ENCODE measurements at regions not wholly inside any gene's neighbourhood (a gene's known extent, or its start where the extent isn't known, plus 50 kb on each side); places are given as distances from the start of the nearest gene placed in this dataset.
A peak's percentile ranks its signal among the peaks of the same experiment; 100 is the strongest.

GRCh38 chr6:135568379-135568778 is 70.8 kb upstream of the AHI1 start:
- H3K27me3 ChIP-seq, result no peaks in the 10 kb centered on the region
- no peaks in the 10 kb centered on the region for H3K36me3 ChIP-seq (ENCODE audit: low read depth, missing control alignments)
- DNase-seq, result peak; percentile 75
- no peaks in the 10 kb centered on the region for H3K9me3 ChIP-seq
- no peak overlapping the region for H3K27ac ChIP-seq
- 19 to 33% methylated on average over 3 of the region's 3 CpGs for WGBS, 2 donors
- no peaks in the 10 kb centered on the region for H3K4me1 ChIP-seq
- TF ChIP-seq POLR2A (IDR thresholded peaks at IDR 0.05) (no peak), CTCF (IDR thresholded peaks at IDR 0.05) (no peak)
- no peak overlapping the region for H3K4me3 ChIP-seq
- intact Hi-C loops (cut with DNase I; ENCODE audit: low total_unique reads), result no loop called here

GRCh38 chr6:135572051-135572450 is 74.5 kb upstream of the AHI1 start:
- no peaks in the 10 kb centered on the region for H3K27me3 ChIP-seq
- no peak for DNase-seq
- H3K4me3 ChIP-seq, result no peak overlapping the region
- WGBS, 2 donors, result 90 to 100% methylated on average over 1 of the region's 1 CpG
- no peak overlapping the region for H3K27ac ChIP-seq
- no peaks in the 10 kb centered on the region for H3K4me1 ChIP-seq
- no peak for TF ChIP-seq POLR2A (IDR thresholded peaks at IDR 0.05)
- TF ChIP-seq CTCF (IDR thresholded peaks at IDR 0.05), result no peak
- intact Hi-C loops (cut with DNase I; ENCODE audit: low total_unique reads), result no loop called here
- no peaks in the 10 kb centered on the region for H3K9me3 ChIP-seq
- H3K36me3 ChIP-seq (ENCODE audit: low read depth, missing control alignments), result no peaks in the 10 kb centered on the region

- Histone ChIP-seq H3K36me3 (ENCODE audit: low read depth, missing control alignments) (no peaks in the 10 kb centered on the region), H3K27ac (no peak overlapping the region), H3K4me3 (no peak overlapping the region), H3K4me1 (no peaks in the 10 kb centered on the region), H3K27me3 (no peaks in the 10 kb centered on the region), H3K9me3 (no peaks in the 10 kb centered on the region)
- intact Hi-C loops (cut with DNase I; ENCODE audit: low total_unique reads), result no loop called here
- 89 to 92% methylated on average over 3 of the region's 3 CpGs for WGBS, 2 donors
- no peak for DNase-seq
- no peak for TF ChIP-seq POLR2A (IDR thresholded peaks at IDR 0.05)
- no peak for TF ChIP-seq CTCF (IDR thresholded peaks at IDR 0.05)
Observed at GRCh38 chr6:135575629-135576028, 78.1 kb upstream of the AHI1 start.

- no peak for DNase-seq
- 93 to 94% methylated on average over 1 of the region's 1 CpG for WGBS, 2 donors
- no peak for TF ChIP-seq CTCF (IDR thresholded peaks at IDR 0.05)
- TF ChIP-seq POLR2A (IDR thresholded peaks at IDR 0.05), result no peak
Observed at GRCh38 chr6:135576055-135576454, 78.5 kb upstream of the AHI1 start.

GRCh38 chr6:135577059-135577538 is 79.6 kb upstream of the AHI1 start:
- intact Hi-C loops (cut with DNase I; ENCODE audit: low total_unique reads), result no loop called here
- Histone ChIP-seq H3K4me3 (no peak overlapping the region), H3K27ac (no peak overlapping the region), H3K4me1 (no peaks in the 10 kb centered on the region), H3K27me3 (no peaks in the 10 kb centered on the region), H3K9me3 (no peaks in the 10 kb centered on the region), H3K36me3 (ENCODE audit: low read depth, missing control alignments) (no peaks in the 10 kb centered on the region)
- no peak for DNase-seq
- 93% methylated on average over 1 of the region's 1 CpG for WGBS, 2 donors
- TF ChIP-seq CTCF (IDR thresholded peaks at IDR 0.05) (no peak), POLR2A (IDR thresholded peaks at IDR 0.05) (no peak)

More at GRCh38 chr6:135576055-135576454, 78.5 kb upstream of the AHI1 start:
- Histone ChIP-seq H3K4me1 (no peaks in the 10 kb centered on the region), H3K27me3 (no peaks in the 10 kb centered on the region), H3K36me3 (ENCODE audit: low read depth, missing control alignments) (no peaks in the 10 kb centered on the region), H3K4me3 (no peak overlapping the region), H3K9me3 (no peaks in the 10 kb centered on the region), H3K27ac (no peak overlapping the region)
- intact Hi-C loops (cut with DNase I; ENCODE audit: low total_unique reads), result no loop called here
